Breast epithelium (tissue), 3 donors: ENCODE measurements at regions not wholly inside any gene's neighbourhood (a gene's known extent, or its start where the extent isn't known, plus 50 kb on each side); places are given as distances from the start of the nearest gene placed in this dataset.

Experiments
- CTCF ChIP-seq, 3 donors: fragments of 450-650 bp; IDR thresholded peaks; one replicate each; pipeline ENCODE4 v1.5.1; 2016 to 2017; ENCODE audit warnings: antibody characterized with exemption in 3 of 3, mild to moderate bottlenecking in 3 of 3, moderate library complexity in 3 of 3
- POLR2A ChIP-seq: fragments of 450-650 bp; IDR thresholded peaks from one replicate; pipeline ENCODE4 v1.6.1; 2016; ENCODE audit warnings: antibody characterized with exemption, mild to moderate bottlenecking, moderate library complexity

GRCh38 chr4:126071346-126072333 is 756.9 kb downstream of the FAT4 start:
- no peak for TF ChIP-seq CTCF (IDR thresholded peaks at IDR 0.05)
- TF ChIP-seq POLR2A: no peak
